Hepatocyte (in vitro differentiated cells): ENCODE measurements at regions not wholly inside any gene's neighbourhood (a gene's known extent, or its start where the extent isn't known, plus 50 kb on each side); places are given as distances from the start of the nearest gene placed in this dataset.

Experiments
- DNase-seq: peaks from one replicate; pipeline ENCODE4 v3.0.0-alpha.2; 2016; ENCODE audit warnings: low spot score
- H2AFZ ChIP-seq: fragments of 200-600 bp; sonication (generic); 2 replicates; pipeline ENCODE4 v1.6.0; 2016; ENCODE audit warnings: antibody characterized with exemption, mild to moderate bottlenecking
- H3K27ac ChIP-seq: fragments of 200-600 bp; sonication (generic); 2 replicates; pipeline ENCODE4 v1.5.1; 2016; ENCODE audit warnings: mild to moderate bottlenecking
- H3K27me3 ChIP-seq: fragments of 200-600 bp; sonication (generic); 2 replicates; pipeline ENCODE4 v1.6.1; 2016
- H3K36me3 ChIP-seq: fragments of 200-600 bp; sonication (generic); replicated peaks from 2 replicates; pipeline ENCODE4 v1.5.1; 2016; ENCODE audit warnings: low read depth; ENCODE audit not compliant: insufficient read depth
- H3K4me1 ChIP-seq: fragments of 200-600 bp; sonication (generic); 2 replicates; pipeline ENCODE4 v1.5.1; 2016; ENCODE audit warnings: mild to moderate bottlenecking, moderate library complexity; ENCODE audit not compliant: insufficient read depth
- H3K4me2 ChIP-seq: fragments of 200-600 bp; sonication (generic); 2 replicates; pipeline ENCODE4 v1.6.0; 2016
- H3K4me3 ChIP-seq: fragments of 200-600 bp; sonication (generic); 2 replicates; pipeline ENCODE4 v1.5.1; 2016; ENCODE audit warnings: mild to moderate bottlenecking
- H3K79me2 ChIP-seq: fragments of 200-600 bp; sonication (generic); 2 replicates; pipeline ENCODE4 v1.6.0; 2017; ENCODE audit warnings: mild to moderate bottlenecking
- H3K9me2 ChIP-seq: fragments of 200-600 bp; sonication (generic); replicated peaks from 2 replicates; pipeline ENCODE4 v1.6.0; 2017; ENCODE audit warnings: mild to moderate bottlenecking; ENCODE audit not compliant: insufficient read depth
- H3K9me3 ChIP-seq: fragments of 200-600 bp; sonication (generic); 2 replicates; pipeline ENCODE4 v1.5.1; 2016; ENCODE audit warnings: low read depth, mild to moderate bottlenecking
- H4K20me1 ChIP-seq: fragments of 200-600 bp; sonication (generic); 2 replicates; pipeline ENCODE4 v1.6.0; 2016; ENCODE audit warnings: mild to moderate bottlenecking; ENCODE audit not compliant: insufficient read depth, poor library complexity, severe bottlenecking
- CTCF ChIP-seq: fragments of 200-600 bp; sonication (generic); IDR thresholded peaks from 2 replicates; pipeline ENCODE4 v1.5.1; 2016; ENCODE audit warnings: antibody characterized with exemption, mild to moderate bottlenecking; ENCODE audit not compliant: poor library complexity
- EZH2 ChIP-seq: fragments of 200-600 bp; sonication (generic); IDR thresholded peaks from 2 replicates; pipeline ENCODE4 v1.6.1; 2016; ENCODE audit warnings: antibody characterized with exemption, mild to moderate bottlenecking, borderline replicate concordance
- EZH2phosphoT487 ChIP-seq: fragments of 200-600 bp; sonication (generic); IDR thresholded peaks from one replicate; pipeline ENCODE4 v1.6.1; 2018; ENCODE audit warnings: antibody characterized with exemption, mild to moderate bottlenecking, low read depth, moderate library complexity; ENCODE audit not compliant: unreplicated experiment, severe bottlenecking
- WGBS: methylation state at CpG from one replicate; pipeline ENCODE4 v1.1.6; 2016; ENCODE audit warnings: low lambda C conversion rate; ENCODE audit errors: missing lambda C conversion rate; 5-methylcytosine and 5-hydroxymethylcytosine counted together

GRCh38 chr11:29438815-29439214 is 578.0 kb downstream of the KCNA4 start:
- Histone ChIP-seq H3K4me3 (no peak overlapping the region), H3K4me1 (no peaks in the 10 kb centered on the region), H2AFZ (no peak overlapping the region), H3K27ac (no peak overlapping the region), H3K9me2 (no peaks in the 10 kb centered on the region), H3K4me2 (no peak overlapping the region), H3K27me3 (no peaks in the 10 kb centered on the region), H4K20me1 (no peaks in the 10 kb centered on the region), H3K9me3 (no peaks in the 10 kb centered on the region), H3K36me3 (no peaks in the 10 kb centered on the region), H3K79me2 (no peaks in the 10 kb centered on the region)
- DNase-seq = no peak
- WGBS = 95% methylated on average over 1 of the region's 1 CpG
- TF ChIP-seq EZH2 (no peak), EZH2phosphoT487 (no peak), CTCF (no peak)

GRCh38 chr11:29435421-29435820 is 581.4 kb downstream of the KCNA4 start:
- Histone ChIP-seq H3K4me2 (no peak overlapping the region), H3K4me3 (no peak overlapping the region), H3K79me2 (no peaks in the 10 kb centered on the region), H3K9me3 (no peaks in the 10 kb centered on the region), H3K36me3 (no peaks in the 10 kb centered on the region), H4K20me1 (no peaks in the 10 kb centered on the region), H3K9me2 (no peaks in the 10 kb centered on the region), H2AFZ (no peak overlapping the region), H3K4me1 (no peaks in the 10 kb centered on the region), H3K27ac (no peak overlapping the region), H3K27me3 (no peaks in the 10 kb centered on the region)
- no peak for TF ChIP-seq EZH2phosphoT487
- no peak for DNase-seq
- WGBS = 59% methylated on average over 1 of the region's 1 CpG

- no peak overlapping the region for H2AFZ ChIP-seq
- no peaks in the 10 kb centered on the region for H3K27me3 ChIP-seq
- no peaks in the 10 kb centered on the region for H3K36me3 ChIP-seq
- no peaks in the 10 kb centered on the region for H3K4me1 ChIP-seq
- no peak overlapping the region for H3K27ac ChIP-seq
- H3K9me2 ChIP-seq = no peaks in the 10 kb centered on the region
- WGBS = 35% methylated on average over 3 of the region's 3 CpGs
- H3K4me3 ChIP-seq = no peak overlapping the region
- H3K4me2 ChIP-seq = no peak overlapping the region
- no peaks in the 10 kb centered on the region for H4K20me1 ChIP-seq
- TF ChIP-seq CTCF (peak; percentile 70), EZH2 (no peak)
- H3K79me2 ChIP-seq = no peaks in the 10 kb centered on the region
- no peaks in the 10 kb centered on the region for H3K9me3 ChIP-seq
- DNase-seq = peak; percentile 30
Measured at GRCh38 chr11:29432719-29433325, 584.0 kb downstream of the KCNA4 start.

DNA sequence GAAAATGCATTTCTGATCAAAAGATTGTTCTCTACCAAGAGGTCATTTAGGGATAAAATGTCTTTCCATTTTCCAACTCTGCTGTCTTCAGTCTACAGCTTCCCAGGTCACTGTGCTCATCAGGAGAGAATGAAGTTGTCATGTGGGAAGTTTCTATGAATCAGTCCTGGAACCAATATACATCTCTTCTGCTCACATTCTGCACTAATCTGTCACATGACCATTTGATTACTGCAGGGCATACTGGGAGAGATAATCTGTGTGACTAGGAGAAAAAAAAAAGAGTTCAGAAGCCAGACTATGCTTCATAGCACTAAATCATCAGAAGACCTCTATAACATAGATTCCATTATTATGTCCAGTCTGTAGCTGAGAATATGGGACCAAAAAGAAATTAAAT is 611.5 kb downstream of the KCNA4 start:
- Histone ChIP-seq H3K36me3 (no peaks in the 10 kb centered on the region), H3K4me2 (no peak overlapping the region), H3K4me3 (no peak overlapping the region), H3K27ac (no peak overlapping the region), H3K9me2 (no peaks in the 10 kb centered on the region), H3K4me1 (no peaks in the 10 kb centered on the region), H4K20me1 (no peaks in the 10 kb centered on the region), H3K9me3 (no peaks in the 10 kb centered on the region), H3K27me3 (no peaks in the 10 kb centered on the region), H3K79me2 (no peaks in the 10 kb centered on the region), H2AFZ (no peak overlapping the region)
- no peak for DNase-seq
- TF ChIP-seq CTCF (no peak), EZH2 (no peak), EZH2phosphoT487 (no peak)
